GM18867 (cell line): ENCODE measurements at regions not wholly inside any gene's neighbourhood (a gene's known extent, or its start where the extent isn't known, plus 50 kb on each side); places are given as distances from the start of the nearest gene placed in this dataset.

ENCODE experiments used
- ATAC-seq: cut with Tn5 transposase; IDR thresholded peaks from one replicate; pipeline ENCODE4 v1.9.1; 2021; ENCODE audit warnings: mild to moderate bottlenecking, moderate library complexity; ENCODE audit not compliant: unreplicated experiment

DNA sequence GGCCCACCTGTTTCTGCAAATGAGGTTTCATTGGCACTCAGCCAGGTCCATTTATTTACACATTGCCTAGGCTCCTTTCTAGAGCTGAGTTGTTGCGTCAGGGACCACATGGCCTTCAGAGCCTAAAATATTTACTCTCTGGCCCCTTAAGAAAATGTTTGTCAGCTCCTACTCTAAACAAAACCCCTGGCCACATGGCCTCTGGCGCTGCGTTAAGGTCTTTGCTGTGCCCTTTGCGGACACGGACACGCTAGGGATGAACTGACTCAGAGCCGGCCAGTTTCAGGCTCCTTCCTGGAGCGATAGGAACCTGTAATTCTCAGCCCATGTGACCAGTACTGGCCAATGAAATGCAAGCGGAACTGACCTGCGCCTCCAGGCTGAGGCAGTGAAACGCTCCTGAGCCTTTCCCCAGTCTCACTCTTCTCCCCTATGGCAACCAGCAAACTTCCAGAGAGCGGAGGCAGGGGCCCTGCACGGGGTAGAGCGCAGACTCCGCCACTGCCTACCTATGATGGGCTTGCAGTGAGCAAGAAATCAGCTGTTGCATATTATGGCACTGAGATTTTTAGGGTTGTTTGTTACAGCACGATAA is 160.3 kb downstream of the ETS2 start:
- no peak for ATAC-seq

DNA sequence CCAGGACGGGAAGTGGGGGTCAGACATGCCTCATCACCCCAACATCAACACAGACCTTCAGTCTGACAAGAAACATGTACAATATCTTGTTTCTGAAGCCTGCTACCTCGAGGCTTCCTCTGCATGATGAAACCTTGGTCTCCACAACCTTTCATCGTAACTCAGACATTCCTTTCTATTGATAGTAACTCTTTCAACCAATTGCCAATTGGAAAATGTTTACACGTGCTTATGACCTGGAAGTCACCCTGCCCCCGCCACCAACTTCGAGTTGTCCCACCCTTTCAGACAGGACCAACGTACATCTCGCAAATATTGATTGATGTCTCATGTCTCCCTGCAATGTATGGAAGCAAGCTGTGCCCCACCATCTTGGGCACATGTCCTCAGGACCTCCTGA is 159.5 kb downstream of the ETS2 start:
- no peak for ATAC-seq

DNA sequence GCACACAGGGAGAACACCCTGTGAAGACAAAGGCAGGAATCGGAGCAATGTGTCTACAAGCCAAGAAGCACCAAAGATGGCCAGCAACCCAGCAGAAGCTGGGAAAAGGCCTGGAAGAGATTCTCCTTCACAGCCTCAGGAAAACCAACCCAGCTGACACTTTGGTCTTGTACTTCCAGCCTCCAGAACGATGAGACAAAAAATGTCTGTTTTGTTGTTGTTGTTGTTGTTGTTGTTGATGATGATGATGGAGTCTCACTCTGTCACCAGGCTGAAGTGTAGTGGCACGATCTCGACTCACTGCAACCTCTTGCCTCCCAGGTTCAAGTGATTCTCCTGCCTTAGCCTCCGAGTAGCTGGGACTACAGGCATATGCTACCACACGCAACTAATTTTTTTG is 157.3 kb downstream of the ETS2 start:
- no peak for ATAC-seq

DNA sequence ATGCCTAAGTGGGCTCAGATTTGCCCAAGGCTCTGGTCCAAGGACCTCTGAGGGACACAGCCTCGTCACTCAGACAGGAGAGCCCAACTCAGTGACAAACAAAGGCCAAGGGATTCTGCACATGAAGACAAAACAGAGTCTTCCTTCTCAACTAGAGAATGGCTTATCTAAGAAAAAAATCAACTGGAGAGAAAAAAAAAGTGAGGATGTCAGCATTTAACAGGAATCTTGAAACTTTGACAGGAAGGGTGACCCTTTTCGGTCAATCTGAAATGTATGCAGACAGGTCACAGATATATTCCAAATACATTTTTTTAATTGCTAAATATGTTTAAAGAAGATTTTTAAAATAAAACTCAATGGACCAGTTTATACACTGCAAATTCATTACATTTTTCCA is 154.5 kb downstream of the ETS2 start:
- ATAC-seq = no peak

DNA sequence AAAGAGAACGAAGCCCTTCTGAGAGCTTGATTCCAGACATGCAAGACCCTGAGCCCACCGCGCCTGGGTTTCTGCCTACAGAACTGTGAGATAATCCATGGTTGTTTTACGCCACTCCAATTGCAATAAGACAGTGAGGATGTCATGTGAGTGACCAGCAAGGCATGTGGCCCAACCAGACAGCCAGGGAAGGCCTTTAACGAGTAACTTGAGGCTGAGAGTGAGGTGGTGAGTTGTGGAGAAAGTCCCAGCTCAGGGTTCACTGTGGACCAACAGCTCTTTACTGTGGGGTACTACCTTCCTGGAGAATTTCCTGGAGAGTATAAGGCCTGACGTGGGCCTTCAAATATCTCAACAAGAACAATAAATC is 153.9 kb downstream of the ETS2 start:
- ATAC-seq = no peak

DNA sequence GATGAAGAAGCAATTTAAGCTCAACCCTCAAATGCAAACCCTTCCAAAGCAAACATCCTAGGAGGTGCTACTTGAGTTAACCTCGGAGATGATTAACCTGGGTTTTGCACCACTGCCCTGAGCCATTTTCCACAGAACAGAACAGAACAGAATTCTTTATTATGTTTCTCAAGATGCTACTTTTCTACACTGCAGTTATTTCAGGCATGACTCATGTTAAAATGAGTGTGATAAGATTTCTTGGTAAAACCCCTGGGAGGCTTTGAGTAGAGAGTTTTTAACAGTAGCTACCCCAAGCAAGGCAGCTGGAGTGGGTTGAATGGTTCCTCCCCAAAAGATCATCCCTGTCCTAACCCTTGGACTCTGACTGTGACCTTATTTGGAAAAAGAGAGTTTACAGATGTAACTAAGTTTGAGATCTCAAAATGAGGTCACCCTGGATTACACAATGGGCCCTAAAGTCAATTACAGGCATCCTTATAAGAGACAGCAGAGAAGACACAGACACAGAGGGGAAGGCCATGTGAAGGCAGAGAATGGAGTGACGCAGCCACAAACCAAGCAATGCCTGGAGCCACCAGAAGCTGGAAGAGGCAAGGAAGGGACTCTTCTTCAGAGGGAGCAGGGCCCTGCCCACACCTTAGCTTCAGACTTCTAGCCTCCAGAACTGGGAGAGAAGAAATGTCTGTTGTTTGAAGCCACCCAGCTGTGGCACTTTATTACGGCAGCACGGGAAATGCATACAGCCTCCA is 153.4 kb downstream of the ETS2 start:
- no peak for ATAC-seq

DNA sequence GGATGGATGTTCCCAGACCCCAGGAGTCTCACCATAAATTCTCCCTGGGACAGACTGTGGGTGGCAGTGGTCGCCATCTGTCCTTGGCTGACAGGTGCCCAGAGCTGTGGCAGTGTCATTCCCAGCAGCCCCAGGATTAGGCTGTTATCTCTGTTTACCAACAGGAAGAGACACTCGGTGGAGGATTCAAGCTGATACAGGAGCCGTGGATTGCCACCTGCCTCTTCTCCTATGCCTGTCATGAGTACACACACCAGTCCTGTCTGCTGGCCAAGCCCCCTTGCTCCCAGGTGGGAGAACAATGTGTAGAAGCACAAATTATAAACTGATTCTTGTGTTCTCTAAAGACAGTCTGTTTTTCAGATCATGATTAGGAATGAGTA is 152.6 kb downstream of the ETS2 start:
- ATAC-seq = no peak

DNA sequence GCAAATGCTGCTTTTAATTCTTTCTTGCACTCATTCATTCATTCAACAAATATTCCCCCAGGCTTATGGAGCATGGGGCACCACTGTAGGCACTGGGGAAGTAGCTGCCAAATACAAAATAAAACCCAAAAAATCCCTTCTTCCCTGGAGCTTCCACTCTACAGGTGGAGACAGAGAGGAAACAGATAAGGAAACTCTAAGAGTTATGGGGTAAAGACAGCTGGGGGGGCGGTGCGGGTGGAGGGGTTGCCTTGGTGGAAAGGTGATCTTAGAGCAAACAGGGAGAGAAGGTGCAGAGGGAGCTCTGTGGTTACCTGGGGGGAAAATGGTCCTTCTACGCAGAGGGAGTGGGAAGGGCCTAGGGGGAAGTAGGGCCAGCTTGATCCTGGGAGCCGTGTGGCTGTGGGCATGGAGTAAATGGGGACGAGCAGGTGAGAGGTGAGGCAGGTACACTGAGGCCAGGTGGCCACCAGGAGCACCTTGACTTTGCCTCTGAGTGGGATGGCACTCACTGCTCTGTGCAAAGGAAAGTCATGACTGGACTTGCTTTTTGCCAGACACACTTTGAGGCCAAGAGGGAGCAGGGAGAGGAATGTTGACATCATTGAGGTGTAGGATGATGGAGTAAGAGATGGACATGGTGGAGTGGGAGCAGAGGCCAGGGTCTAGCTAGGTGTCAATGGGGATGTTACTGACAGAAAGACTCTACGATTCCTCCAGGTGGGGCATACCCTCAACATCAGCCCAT is 152.0 kb downstream of the ETS2 start:
- no peak for ATAC-seq

DNA sequence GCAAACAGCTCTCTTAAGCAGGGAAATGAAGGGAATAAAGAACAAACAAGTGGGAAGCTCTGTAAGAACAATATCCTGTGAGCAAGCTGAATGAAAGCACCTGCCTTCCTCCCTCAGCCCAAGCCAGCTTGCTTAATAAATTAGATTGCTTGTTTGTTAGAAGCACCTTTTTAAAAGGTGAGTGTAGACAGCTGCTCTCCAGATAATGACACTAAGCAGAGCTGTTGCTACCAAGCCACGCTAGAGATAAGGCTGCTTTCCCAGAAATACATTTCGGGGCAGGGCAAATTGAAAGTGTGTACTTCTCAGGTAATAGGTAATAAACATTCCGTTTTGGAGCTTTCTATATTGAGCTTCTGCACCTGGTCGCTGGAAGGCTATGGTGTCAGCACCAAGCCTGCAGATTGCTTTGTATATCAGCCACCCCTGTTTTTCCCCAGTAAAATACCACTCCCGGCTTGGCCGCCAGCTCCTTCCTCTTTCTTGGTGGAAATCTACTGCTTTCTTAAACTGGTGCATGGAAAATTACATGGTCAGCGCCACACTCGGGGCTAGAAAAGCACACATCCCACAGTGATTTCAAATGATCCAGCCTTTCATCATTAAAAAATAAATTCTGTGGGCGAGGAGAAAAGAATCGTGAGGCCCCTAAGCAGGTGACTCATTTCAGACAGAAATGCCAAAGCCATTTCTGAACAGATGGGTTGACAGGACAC is 151.3 kb downstream of the ETS2 start:
- no peak for ATAC-seq

DNA sequence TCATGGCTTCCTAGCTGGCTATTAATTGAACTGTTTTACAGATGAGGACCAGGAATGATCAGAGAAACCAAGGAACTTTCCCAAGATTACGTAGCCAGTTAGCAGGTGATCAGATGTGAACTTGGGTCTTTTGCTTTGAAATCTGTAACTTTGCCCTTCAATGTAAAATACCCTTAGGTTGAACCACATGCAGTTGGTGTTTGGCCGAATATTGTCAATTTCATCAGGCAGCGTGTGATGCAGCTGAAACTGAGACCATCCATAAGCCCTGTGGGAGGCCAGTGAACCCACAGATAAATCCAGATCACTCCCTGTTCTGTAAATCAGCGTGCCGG is 150.8 kb downstream of the ETS2 start:
- no peak for ATAC-seq

DNA sequence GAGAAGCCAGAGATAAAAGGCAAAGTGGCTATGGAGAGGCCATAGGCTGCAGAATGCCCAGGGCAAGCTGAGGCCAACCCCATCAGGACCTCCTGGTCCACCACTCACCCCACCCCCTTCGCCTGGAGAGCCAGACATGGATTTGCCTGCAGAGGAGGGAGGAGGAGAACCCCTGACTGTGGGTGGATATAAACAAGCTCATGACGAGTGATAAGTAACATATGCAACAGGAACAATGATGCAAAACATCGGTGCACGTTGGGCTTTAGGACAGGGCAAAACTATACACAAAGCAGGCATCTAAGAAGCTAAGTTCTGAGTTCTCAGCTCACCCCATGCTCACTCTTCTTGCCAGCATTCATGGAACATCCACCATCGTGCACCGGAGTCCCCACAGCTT is 150.3 kb downstream of the ETS2 start:
- no peak for ATAC-seq

DNA sequence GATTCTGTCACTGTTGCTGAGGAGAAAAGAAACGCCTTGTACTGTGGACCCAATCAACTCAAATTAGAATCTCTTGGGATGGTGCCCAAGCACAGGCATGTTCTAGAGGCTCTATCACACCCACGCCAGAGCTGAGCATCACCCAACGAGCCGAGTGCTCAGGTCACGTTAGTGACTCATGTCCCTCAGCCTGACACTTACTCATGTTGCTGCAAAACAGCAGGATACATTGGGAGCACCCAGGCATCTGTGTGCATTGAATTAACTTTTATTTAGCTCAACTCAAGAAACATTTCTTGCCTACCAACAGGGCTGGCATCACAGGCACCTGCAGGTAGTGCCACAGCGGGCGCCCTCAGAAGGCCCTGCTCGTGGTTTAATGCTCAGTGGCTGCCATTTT is 149.8 kb downstream of the ETS2 start:
- no peak for ATAC-seq

DNA sequence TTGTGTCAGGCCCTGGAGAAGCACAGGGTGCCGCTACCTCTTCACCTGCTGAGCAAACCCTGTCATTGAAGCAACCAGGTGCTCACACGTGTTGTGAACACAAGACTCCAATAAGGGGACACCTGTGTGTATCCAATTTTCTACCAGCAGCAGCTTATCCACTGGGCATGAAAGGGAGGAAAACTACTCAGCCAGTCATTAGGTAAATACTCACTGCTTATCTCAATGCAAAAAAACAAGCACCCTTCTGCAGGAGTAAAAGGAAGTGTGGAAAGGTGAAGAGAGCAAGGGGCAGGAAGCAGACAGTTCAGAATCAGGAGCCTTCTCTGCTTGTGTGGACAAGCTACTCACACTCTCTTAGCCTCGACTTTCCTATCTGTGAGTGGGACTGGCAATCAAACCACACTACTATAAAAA is 148.9 kb downstream of the ETS2 start:
- no peak for ATAC-seq

DNA sequence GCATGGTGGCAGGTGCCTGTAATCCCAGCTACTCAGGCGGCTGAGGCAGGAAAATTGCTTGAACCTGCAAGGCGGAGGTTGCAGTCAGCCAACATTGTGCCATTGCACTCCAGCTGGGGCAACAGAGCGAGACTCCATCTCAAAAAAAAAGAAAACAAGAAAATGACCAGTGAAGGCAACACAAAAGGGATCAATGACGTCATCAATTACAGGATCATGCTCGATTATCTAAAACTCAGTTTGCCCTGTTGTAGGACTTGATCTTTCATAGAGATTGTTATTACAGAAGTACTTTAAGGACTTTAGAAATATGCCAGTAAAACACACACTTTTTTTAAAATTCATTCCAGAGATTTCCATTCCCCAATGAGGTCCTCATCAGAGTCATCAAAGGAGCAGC is 147.8 kb downstream of the ETS2 start:
- ATAC-seq = no peak

DNA sequence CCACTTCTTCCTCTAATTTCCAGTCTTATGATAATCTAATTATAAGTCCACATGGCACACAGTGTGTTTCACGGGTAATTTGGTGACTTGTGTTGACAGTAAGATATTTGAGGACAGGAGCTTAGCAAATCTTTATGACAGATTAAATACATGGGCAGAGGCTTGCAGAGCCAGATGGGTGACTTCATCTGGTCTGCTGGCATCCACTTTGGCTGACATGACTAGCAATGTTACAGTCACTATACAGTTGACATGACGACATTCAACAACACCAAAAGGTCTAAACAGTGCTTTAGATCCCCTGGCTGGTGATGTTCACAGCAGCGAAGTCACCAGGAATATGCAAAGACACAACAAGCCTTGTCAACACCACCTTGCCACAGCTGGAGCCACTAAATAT is 147.2 kb downstream of the ETS2 start:
- ATAC-seq = no peak

DNA sequence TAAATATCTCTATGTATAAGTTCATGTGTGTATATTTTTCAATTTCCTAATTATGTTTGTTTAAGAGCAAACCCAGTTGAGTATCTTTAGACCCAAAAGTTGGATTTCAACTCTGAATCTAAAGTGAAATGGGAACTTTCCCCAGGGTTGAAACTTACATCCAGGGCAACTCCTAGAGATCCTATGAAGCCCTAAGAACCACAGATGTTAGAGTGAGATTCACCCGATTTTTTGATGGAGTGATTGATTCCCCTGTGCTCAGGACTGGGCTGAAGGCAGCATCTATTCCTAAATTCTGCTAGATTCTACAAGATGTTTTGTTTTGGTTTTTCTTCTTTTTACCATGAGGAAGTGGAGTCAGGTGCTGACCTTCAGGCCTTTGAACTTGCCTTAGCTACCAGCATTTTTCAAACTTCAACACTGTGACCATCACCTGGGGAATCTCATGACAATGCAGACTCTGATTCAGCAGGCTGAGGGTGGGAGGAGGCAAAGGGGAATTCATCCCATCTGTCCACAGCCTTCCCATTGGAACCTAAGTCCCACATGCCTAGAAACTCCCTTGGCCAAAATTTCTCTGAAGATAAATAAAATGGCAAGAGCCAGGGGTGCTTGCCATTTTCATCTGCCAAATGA is 145.5 kb downstream of the ETS2 start:
- ATAC-seq = no peak

DNA sequence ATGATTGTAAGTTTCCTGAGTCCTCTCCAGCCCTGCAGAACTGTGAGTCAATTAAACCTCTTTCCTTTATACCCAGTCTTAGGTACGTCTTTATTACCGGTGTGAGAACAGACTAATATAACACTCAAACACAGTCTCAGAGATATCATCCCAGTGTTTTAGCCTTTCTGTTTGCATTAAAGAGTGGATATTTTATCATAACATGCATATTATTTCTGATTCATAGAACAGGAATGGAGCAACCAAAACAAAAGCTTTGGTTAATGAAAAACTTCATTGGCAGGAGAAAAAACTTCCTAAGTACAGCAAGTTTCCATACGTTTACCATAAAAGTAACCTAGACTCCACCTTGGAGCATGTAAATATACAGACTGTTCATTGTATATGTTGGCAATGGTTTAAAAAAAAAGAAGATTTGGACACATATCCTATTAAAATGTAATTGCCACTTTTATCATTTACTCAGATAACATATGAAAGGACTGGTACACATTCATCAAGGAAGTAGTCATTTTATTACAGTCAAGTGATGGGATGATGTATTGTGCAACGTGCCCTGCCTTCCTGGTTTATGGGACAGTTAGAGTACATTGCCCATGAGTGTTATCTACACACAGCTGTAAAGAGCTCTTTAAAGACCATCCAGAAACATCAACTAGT is 144.8 kb downstream of the ETS2 start:
- ATAC-seq = no peak

DNA sequence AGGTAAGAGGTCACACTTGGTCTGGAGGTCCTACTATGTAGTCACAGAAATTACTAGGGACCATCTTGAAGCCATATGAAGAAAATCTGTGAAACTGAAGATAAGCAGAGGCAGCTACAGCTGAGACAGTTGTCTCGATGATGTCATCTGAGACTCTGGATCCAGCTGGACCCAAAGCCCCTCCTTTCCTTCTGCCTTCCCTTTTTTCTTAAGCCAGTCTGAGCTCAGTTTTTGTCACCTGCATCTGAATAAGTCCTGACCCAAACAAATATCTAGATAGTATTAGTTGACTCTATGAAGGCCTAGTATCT is 143.3 kb downstream of the ETS2 start:
- no peak for ATAC-seq

DNA sequence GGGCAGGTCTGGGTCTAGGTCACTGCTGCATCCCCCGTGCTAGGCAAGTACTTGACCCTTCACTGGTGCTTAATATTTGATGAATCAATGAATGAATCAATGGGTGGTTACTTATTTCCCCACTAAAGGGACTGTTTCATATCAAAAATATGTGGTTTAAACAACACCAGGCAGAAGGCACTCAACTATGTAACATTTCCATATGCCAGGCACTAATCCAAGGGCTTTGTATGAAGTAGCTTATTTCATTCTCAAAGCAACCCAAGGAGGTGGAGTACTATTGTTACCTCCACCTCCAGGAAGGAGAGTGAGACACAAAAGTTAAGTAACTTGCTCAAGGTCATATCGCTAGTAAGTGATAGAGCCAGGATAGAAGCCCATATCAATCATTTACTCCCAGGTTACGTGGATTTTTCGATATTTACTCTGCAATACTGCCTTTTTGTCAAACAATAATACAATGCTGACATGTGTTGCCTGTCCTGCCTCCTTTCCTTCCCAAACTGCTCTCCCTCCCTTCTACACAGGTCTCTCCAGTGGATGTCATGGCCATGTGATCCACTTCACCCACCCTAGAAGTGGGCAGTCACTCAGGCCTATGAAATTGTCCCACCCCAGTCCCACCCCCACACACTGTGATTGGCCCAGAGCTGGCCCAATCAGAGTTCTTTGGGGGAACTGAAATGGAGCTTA is 142.8 kb downstream of the ETS2 start:
- ATAC-seq = no peak

DNA sequence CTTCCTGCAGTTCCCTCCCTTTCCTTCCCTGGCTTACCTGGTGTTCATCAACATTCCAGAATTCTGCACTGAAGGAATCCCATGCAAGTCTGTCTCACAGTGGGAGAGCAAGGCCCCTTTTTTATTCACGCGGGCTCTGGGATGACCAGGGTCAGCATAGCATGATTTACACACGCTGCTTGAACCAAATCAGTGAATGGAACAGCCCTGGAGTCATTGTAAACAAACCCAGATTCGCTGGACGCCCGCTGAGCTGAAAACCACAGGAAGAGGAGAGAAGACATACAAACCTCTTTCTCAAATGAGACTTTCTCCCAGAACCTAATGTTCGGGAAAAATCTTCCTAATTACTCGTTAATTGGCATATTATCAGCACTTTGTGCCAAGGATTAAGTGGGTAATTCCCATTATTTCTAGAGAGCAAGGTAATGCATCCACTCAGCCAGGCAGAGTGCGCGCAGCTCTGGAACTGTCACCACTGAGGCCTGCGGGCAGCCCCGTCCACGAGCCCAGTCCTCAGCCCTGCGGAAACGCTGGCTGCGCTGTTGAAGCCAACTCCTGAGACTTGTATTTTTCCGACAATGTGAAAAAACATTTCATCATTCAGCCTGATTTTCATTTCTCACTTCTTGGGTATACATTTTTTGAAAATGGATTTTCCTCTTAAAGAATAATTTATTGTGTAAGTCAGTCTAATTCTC is 140.0 kb downstream of the ETS2 start:
- no peak for ATAC-seq
